ENCODE measurements at regions not wholly inside any gene's neighbourhood (a gene's known extent, or its start where the extent isn't known, plus 50 kb on each side); places are given as distances from the start of the nearest gene placed in this dataset.
"Not testable (repeated sequence)": the region's sequence is repeated elsewhere in the genome, so short reads cannot be mapped to it uniquely, and the experiment has no call there.

- Mint-ChIP-seq H3K36me3 (ENCODE audit: insufficient read depth) (no peaks in the 10 kb centered on the region), H3K27me3 (ENCODE audit: low read depth) (peaks cover 25% of the 10 kb centered on the region), H3K4me3 (no peak overlapping the region), H3K4me1 (ENCODE audit: low read depth) (no peaks in the 10 kb centered on the region), H3K9me3 (peaks cover 2% of the 10 kb centered on the region)
- DNase-seq (no peak), ATAC-seq (no peak)
These were observed 407.9 kb downstream of the MED13L start for GRCh38 chr12:115869604-115870003.

DNA sequence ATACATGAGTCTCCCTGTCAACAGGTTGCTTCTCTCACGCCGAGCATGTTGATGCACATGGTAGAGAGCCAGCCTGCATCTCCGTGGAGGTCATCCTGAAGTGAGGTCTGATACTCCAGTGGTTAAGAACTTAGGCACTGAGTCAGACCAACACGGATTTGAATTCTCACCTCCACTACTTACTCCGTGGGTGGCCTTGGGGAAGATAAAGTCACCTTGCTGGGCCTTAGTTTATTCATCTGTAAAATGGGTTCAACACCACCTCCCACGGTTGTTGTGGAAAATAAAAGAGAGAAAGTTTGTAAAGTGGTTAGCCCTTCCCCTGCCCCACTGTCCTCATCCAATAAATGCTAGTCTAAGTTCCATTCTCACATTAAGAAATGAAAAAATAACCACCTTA lies 408.9 kb downstream of the MED13L start:
- no peaks in the 10 kb centered on the region for H3K4me1 Mint-ChIP-seq (ENCODE audit: low read depth)
- no peak overlapping the region for H3K4me3 Mint-ChIP-seq
- peaks cover 20% of the 10 kb centered on the region for H3K27me3 Mint-ChIP-seq (ENCODE audit: low read depth)
- no peak for DNase-seq
- ATAC-seq, result no peak
- no peaks in the 10 kb centered on the region for H3K36me3 Mint-ChIP-seq (ENCODE audit: insufficient read depth)
- no peaks in the 10 kb centered on the region for H3K9me3 Mint-ChIP-seq

GRCh38 chr12:115867854-115868253 lies 409.6 kb downstream of the MED13L start:
- Mint-ChIP-seq H3K27me3 (ENCODE audit: low read depth) (peaks cover 17% of the 10 kb centered on the region), H3K4me1 (ENCODE audit: low read depth) (no peaks in the 10 kb centered on the region), H3K4me3 (no peak overlapping the region), H3K9me3 (no peaks in the 10 kb centered on the region), H3K36me3 (ENCODE audit: insufficient read depth) (no peaks in the 10 kb centered on the region)
- ATAC-seq (no peak), DNase-seq (no peak)

DNA sequence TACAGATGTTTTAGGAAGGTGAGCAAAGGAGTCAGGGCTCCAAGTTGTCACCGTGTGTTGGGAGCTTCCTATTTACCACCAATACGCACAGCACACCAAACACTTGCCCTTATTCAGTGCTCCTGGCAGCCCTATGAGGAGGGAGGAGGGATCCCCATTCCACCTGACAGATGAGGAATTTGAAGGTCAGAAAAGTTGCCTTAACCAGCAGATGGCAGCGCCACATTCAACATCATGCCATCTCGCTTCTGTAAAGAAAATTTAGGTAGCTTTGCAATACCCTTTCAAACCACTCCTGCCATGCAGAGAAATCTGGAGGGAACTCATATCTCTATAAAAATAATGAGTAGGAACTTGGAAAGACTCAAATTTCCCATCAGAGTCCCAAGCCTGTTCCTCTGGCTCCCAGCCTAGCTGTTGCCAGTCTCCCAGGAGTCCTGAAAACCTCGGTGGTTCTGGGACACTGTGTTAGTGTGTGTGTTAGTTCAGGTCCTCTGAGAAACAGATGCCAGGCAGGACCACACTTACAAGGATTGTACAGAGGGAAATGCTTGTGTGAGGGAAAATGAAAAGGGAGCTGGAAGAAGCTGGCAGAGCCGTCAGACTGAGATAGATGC lies 410.5 kb downstream of the MED13L start:
- peaks cover 17% of the 10 kb centered on the region for H3K27me3 Mint-ChIP-seq (ENCODE audit: low read depth)
- no peaks in the 10 kb centered on the region for H3K36me3 Mint-ChIP-seq (ENCODE audit: insufficient read depth)
- H3K4me3 Mint-ChIP-seq, result no peak overlapping the region
- ATAC-seq, result no peak
- no peaks in the 10 kb centered on the region for H3K9me3 Mint-ChIP-seq
- H3K4me1 Mint-ChIP-seq (ENCODE audit: low read depth), result no peaks in the 10 kb centered on the region
- no peak for DNase-seq

GRCh38 chr12:115866281-115866680 lies 411.2 kb downstream of the MED13L start:
- not testable (repeated sequence) for DNase-seq; H3K4me3 Mint-ChIP-seq; H3K9me3 Mint-ChIP-seq; H3K36me3 Mint-ChIP-seq (ENCODE audit: insufficient read depth); ATAC-seq; H3K4me1 Mint-ChIP-seq (ENCODE audit: low read depth)
- peaks cover 21% of the 10 kb centered on the region for H3K27me3 Mint-ChIP-seq (ENCODE audit: low read depth)

GRCh38 chr12:115864396-115864795 lies 413.1 kb downstream of the MED13L start:
- H3K9me3 Mint-ChIP-seq, result no peaks in the 10 kb centered on the region
- H3K4me1 Mint-ChIP-seq (ENCODE audit: low read depth), result no peaks in the 10 kb centered on the region
- no peak for DNase-seq
- peaks cover 19% of the 10 kb centered on the region for H3K27me3 Mint-ChIP-seq (ENCODE audit: low read depth)
- no peak overlapping the region for H3K4me3 Mint-ChIP-seq
- no peaks in the 10 kb centered on the region for H3K36me3 Mint-ChIP-seq (ENCODE audit: insufficient read depth)
- ATAC-seq, result no peak

DNA sequence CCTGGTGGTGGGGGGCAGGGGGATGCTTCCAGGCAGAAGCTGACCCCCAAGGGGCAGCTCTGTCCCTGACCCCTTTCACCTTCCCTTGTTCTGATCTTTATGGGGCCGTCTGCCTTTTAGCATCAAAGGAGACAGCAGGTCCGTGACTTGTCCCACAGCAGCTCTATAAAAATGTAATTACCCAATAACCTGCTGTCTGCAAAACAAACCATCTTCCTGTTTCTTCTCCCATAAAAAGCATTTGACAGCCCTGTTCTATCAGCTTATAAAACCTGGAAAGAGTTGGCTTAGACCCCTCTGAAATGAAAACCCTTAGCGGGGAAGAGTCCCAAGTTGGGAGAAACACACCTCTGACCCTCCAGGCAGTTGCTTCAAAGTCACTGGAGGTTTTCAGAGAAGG lies 416.9 kb downstream of the MED13L start:
- DNase-seq (no peak), ATAC-seq (no peak)
- Mint-ChIP-seq H3K9me3 (no peaks in the 10 kb centered on the region), H3K36me3 (ENCODE audit: insufficient read depth) (no peaks in the 10 kb centered on the region), H3K4me3 (no peak overlapping the region), H3K4me1 (ENCODE audit: low read depth) (no peaks in the 10 kb centered on the region), H3K27me3 (ENCODE audit: low read depth) (peaks cover 16% of the 10 kb centered on the region)

GRCh38 chr12:115859231-115859630 lies 418.3 kb downstream of the MED13L start:
- Mint-ChIP-seq H3K36me3 (ENCODE audit: insufficient read depth) (no peaks in the 10 kb centered on the region), H3K27me3 (ENCODE audit: low read depth) (peaks cover 16% of the 10 kb centered on the region), H3K4me1 (ENCODE audit: low read depth) (no peaks in the 10 kb centered on the region), H3K9me3 (no peaks in the 10 kb centered on the region), H3K4me3 (no peak overlapping the region)
- ATAC-seq, result no peak
- DNase-seq, result no peak

DNA sequence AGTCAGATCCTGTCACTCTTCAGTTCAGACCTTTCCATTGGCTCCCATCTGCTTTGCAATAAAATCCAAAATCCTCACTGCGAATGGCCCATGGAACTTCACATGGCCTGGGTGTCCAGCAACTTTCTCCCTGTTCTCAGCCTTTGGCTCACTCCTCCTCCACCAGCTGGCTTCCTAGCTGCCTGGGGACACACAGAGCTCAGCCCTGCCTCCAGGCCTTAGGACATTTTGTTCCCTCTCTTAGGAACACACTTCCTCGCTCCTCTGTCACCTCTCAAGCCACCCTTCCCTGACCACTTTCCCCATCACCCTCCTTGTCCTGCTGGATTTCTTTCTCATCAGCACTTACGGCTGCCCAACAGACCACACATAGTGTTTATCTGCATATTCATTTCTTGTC lies 419.6 kb downstream of the MED13L start:
- ATAC-seq, result no peak
- peaks cover 16% of the 10 kb centered on the region for H3K27me3 Mint-ChIP-seq (ENCODE audit: low read depth)
- H3K9me3 Mint-ChIP-seq, result no peaks in the 10 kb centered on the region
- H3K4me3 Mint-ChIP-seq, result no peak overlapping the region
- no peak for DNase-seq
- no peaks in the 10 kb centered on the region for H3K36me3 Mint-ChIP-seq (ENCODE audit: insufficient read depth)
- H3K4me1 Mint-ChIP-seq (ENCODE audit: low read depth), result no peaks in the 10 kb centered on the region

GRCh38 chr12:115857160-115857920 lies 420.2 kb downstream of the MED13L start:
- Mint-ChIP-seq H3K4me3 (no peak overlapping the region), H3K27me3 (ENCODE audit: low read depth) (peaks cover 16% of the 10 kb centered on the region), H3K36me3 (ENCODE audit: insufficient read depth) (no peaks in the 10 kb centered on the region), H3K4me1 (ENCODE audit: low read depth) (no peaks in the 10 kb centered on the region), H3K9me3 (no peaks in the 10 kb centered on the region)
- DNase-seq (no peak), ATAC-seq (no peak)

DNA sequence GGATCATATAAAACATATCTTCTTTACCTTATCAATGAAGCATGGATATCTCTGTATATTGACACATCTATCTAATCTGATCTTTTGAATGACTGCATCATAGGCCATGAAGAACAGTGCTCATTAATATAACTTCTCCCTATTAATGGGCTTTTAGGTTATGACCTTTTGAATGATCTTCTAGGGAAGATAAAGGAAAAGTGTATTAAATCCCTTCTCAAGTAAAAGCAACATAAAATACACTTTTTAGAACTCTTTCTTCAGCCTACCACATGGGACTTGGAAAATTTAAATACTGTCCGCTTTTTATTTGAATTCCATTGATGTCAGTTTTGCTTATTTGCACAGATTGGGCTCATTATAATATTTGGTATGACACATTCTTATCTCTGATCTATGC lies 425.4 kb downstream of the MED13L start:
- Mint-ChIP-seq H3K9me3 (peaks cover 5% of the 10 kb centered on the region), H3K4me1 (ENCODE audit: low read depth) (no peaks in the 10 kb centered on the region), H3K27me3 (ENCODE audit: low read depth) (peaks cover 7% of the 10 kb centered on the region), H3K36me3 (ENCODE audit: insufficient read depth) (no peaks in the 10 kb centered on the region), H3K4me3 (no peak overlapping the region)
- DNase-seq (no peak), ATAC-seq (no peak)

GRCh38 chr12:115850957-115851356 lies 426.5 kb downstream of the MED13L start:
- peaks cover 6% of the 10 kb centered on the region for H3K27me3 Mint-ChIP-seq (ENCODE audit: low read depth)
- no peak overlapping the region for H3K4me3 Mint-ChIP-seq
- DNase-seq (no peak), ATAC-seq (no peak)
- no peaks in the 10 kb centered on the region for H3K4me1 Mint-ChIP-seq (ENCODE audit: low read depth)
- peaks cover 5% of the 10 kb centered on the region for H3K9me3 Mint-ChIP-seq
- no peaks in the 10 kb centered on the region for H3K36me3 Mint-ChIP-seq (ENCODE audit: insufficient read depth)

DNA sequence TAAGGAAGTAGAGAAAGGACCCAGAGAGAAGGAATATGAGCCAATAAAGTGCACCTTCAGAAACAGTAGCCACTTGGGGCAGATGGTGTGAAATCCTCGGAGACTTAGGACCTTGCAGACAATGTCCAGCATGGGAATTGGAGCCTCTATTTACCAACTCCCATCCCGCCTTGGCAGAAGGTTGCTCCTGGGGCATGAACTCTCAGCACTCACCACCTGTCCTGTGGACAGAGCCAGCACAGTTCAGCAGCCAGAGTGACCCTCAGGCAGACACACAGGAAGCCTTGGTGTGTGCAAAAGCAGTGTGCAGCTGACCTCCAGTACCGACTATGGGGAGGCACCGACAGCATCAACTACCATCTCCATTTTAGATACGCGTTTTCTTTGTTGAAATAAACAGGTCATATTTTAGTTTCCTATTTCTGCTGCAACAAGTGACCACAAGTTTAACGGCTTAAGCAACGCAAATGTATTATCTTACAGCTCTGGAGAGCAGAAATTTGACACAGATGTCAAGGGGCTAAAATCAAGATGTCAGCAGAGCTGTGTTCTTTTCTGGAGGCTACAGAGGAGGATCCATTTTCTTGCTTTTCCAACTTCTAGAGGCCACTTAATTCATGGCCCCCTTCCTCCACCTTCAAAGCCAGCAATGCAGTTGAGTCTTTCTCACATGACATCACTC lies 428.1 kb downstream of the MED13L start:
- Mint-ChIP-seq H3K27me3 (ENCODE audit: low read depth) (peaks cover 6% of the 10 kb centered on the region), H3K9me3 (peaks cover 5% of the 10 kb centered on the region)
- DNase-seq, result no peak

DNA sequence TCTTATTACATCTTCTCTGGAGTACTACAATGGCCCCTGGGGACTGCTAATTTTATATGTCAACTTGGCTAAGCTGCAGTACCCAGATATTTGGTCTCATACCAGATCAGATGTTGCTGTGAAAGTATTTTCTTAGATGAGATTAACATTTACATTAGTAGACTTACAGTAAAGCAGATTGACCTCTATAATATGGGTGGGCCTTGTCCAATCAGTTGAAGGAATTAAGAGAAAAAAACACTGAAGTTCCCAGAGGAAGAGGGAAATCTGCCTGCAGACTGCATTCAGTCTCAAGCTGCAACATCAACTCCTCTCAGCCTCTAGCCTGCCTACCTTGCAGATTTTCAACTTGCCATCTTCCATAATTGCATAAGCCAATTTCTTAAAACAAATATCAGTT lies 430.1 kb downstream of the MED13L start:
- no peak for ATAC-seq
- H3K9me3 Mint-ChIP-seq, result peaks cover 5% of the 10 kb centered on the region
- H3K4me3 Mint-ChIP-seq, result no peak overlapping the region
- no peaks in the 10 kb centered on the region for H3K4me1 Mint-ChIP-seq (ENCODE audit: low read depth)
- H3K27me3 Mint-ChIP-seq (ENCODE audit: low read depth), result peaks cover 7% of the 10 kb centered on the region
- no peaks in the 10 kb centered on the region for H3K36me3 Mint-ChIP-seq (ENCODE audit: insufficient read depth)
- no peak for DNase-seq

More for the DNA sequence above, 428.1 kb downstream of the MED13L start:
- ATAC-seq, result no peak
- no peaks in the 10 kb centered on the region for H3K36me3 Mint-ChIP-seq (ENCODE audit: insufficient read depth)
- no peak overlapping the region for H3K4me3 Mint-ChIP-seq
- H3K4me1 Mint-ChIP-seq (ENCODE audit: low read depth), result no peaks in the 10 kb centered on the region

- no peaks in the 10 kb centered on the region for H3K4me1 Mint-ChIP-seq (ENCODE audit: low read depth)
- no peak overlapping the region for H3K4me3 Mint-ChIP-seq
- H3K27me3 Mint-ChIP-seq (ENCODE audit: low read depth), result peaks cover 7% of the 10 kb centered on the region
- no peaks in the 10 kb centered on the region for H3K36me3 Mint-ChIP-seq (ENCODE audit: insufficient read depth)
- ATAC-seq (no peak), DNase-seq (no peak)
- peaks cover 5% of the 10 kb centered on the region for H3K9me3 Mint-ChIP-seq
These were observed 431.0 kb downstream of the MED13L start for GRCh38 chr12:115846516-115846915.
